ENCODE measurements at regions not wholly inside any gene's neighbourhood (a gene's known extent, or its start where the extent isn't known, plus 50 kb on each side); places are given as distances from the start of the nearest gene placed in this dataset.

DNA sequence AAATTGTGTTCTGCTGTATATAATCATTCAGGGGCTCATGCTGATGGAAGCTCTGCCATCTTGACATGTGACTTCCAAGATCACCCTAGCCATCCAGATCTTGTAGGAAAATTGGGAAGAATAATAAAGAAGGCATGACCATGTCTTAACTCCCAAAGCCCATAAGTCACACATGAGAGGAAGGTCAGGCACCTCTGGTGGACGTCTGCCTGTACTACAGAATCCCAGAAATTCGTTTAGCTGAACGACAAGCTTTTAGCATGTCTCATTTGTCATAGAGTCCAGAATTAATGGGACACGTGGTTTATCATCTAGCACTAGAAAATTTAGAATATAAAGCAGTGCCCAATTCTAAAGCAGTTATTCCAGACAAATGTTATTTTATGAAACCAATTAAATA, 212.7 kb downstream of the CENPC start:
- ChIA-PET POLR2A (no interaction called here), CTCF (ENCODE audit: unreplicated experiment) (no interaction called here)
- Histone ChIP-seq H3K36me3 (ENCODE audit: insufficient read depth, low read length) (no peaks in the 10 kb centered on the region), H3K4me2 (ENCODE audit: low read length) (no peak overlapping the region), H3K9me3 (ENCODE audit: low read length) (no peaks in the 10 kb centered on the region), H2AFZ (ENCODE audit: low read length) (no peak overlapping the region), H3K9me2 (ENCODE audit: insufficient read depth, low read length) (no peaks in the 10 kb centered on the region), H3K4me1 (ENCODE audit: insufficient read depth, low read length, poor library complexity, severe bottlenecking) (no peaks in the 10 kb centered on the region), H3K27ac (ENCODE audit: low read depth, low read length, poor library complexity, severe bottlenecking) (no peak overlapping the region), H3K79me2 (ENCODE audit: insufficient read depth, low read depth, low read length) (no peaks in the 10 kb centered on the region), H4K20me1 (ENCODE audit: insufficient read depth, low read length) (no peaks in the 10 kb centered on the region), H3K4me3 (ENCODE audit: low read depth, low read length, poor library complexity, severe bottlenecking) (no peak overlapping the region)
- BruUV-seq (replicated peaks), result no TSS peak
- TF ChIP-seq, protein P1, sequence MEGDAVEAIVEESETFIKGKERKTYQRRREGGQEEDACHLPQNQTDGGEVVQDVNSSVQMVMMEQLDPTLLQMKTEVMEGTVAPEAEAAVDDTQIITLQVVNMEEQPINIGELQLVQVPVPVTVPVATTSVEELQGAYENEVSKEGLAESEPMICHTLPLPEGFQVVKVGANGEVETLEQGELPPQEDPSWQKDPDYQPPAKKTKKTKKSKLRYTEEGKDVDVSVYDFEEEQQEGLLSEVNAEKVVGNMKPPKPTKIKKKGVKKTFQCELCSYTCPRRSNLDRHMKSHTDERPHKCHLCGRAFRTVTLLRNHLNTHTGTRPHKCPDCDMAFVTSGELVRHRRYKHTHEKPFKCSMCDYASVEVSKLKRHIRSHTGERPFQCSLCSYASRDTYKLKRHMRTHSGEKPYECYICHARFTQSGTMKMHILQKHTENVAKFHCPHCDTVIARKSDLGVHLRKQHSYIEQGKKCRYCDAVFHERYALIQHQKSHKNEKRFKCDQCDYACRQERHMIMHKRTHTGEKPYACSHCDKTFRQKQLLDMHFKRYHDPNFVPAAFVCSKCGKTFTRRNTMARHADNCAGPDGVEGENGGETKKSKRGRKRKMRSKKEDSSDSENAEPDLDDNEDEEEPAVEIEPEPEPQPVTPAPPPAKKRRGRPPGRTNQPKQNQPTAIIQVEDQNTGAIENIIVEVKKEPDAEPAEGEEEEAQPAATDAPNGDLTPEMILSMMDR (conservative IDR thresholded peaks at IDR 0.05; ENCODE audit: low read length), result peak; percentile 68
- TF ChIP-seq EZH2phosphoT487 (IDR thresholded peaks at IDR 0.05; ENCODE audit: borderline replicate concordance, low read depth, low read length), result no peak
- intact Hi-C loops (cut with micrococcal nuclease; ENCODE audit: unreplicated experiment), result no loop called here
- DNase-seq (ENCODE audit: low spot score), result peak; percentile 6

DNA sequence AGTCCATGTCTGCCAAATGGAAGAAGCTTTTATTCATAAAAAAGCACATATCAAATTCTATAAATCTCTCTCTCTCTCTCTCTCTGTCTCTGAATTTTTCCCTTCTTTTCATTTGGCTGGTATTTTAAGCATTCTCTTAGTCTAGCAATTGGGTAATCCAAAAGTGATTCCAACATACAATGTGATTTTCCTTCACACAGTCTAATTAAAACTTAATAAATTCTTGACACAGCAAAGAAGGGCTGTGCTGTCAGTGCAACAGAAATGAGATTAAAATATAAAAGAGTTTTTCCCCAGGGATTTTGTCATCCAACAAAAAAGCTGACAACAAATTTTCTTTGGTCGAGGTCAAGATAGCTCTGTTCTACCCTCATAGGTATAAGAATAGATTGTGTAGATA, 216.9 kb downstream of the CENPC start:
- H3K27ac ChIP-seq (ENCODE audit: low read depth, low read length, poor library complexity, severe bottlenecking), result no peak overlapping the region
- no peaks in the 10 kb centered on the region for H3K4me1 ChIP-seq (ENCODE audit: insufficient read depth, low read length, poor library complexity, severe bottlenecking)
- H4K20me1 ChIP-seq (ENCODE audit: insufficient read depth, low read length), result no peaks in the 10 kb centered on the region
- no peak overlapping the region for H3K4me2 ChIP-seq (ENCODE audit: low read length)
- no peaks in the 10 kb centered on the region for H3K9me3 ChIP-seq (ENCODE audit: low read length)
- H3K36me3 ChIP-seq (ENCODE audit: insufficient read depth, low read length), result no peaks in the 10 kb centered on the region
- H2AFZ ChIP-seq (ENCODE audit: low read length), result no peak overlapping the region
- H3K79me2 ChIP-seq (ENCODE audit: insufficient read depth, low read depth, low read length), result no peaks in the 10 kb centered on the region
- no peaks in the 10 kb centered on the region for H3K9me2 ChIP-seq (ENCODE audit: insufficient read depth, low read length)
- TF ChIP-seq, protein P1 (conservative IDR thresholded peaks at IDR 0.05; ENCODE audit: low read length), result no peak
- no peak for TF ChIP-seq EZH2phosphoT487 (IDR thresholded peaks at IDR 0.05; ENCODE audit: borderline replicate concordance, low read depth, low read length)
- ChIA-PET POLR2A (no interaction called here), CTCF (ENCODE audit: unreplicated experiment) (no interaction called here)
- intact Hi-C loops (cut with micrococcal nuclease; ENCODE audit: unreplicated experiment), result no loop called here
- no peak overlapping the region for H3K4me3 ChIP-seq (ENCODE audit: low read depth, low read length, poor library complexity, severe bottlenecking)
- DNase-seq (ENCODE audit: low spot score), result no peak
- no TSS peak for BruUV-seq (replicated peaks)

DNA sequence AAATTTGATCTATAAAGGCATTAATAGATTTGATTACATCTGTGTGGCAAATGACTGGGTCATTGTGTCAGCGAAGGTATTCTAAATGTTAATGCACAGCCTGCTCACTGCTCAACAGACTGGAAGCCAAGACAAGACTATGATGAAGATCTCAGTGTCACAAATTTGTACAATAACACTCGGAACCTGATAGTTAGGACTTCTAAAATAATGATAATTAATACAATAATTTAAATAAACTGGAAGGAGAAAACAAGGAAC, 217.4 kb downstream of the CENPC start:
- Histone ChIP-seq H3K9me3 (ENCODE audit: low read length) (no peaks in the 10 kb centered on the region), H2AFZ (ENCODE audit: low read length) (no peak overlapping the region), H3K36me3 (ENCODE audit: insufficient read depth, low read length) (no peaks in the 10 kb centered on the region), H3K79me2 (ENCODE audit: insufficient read depth, low read depth, low read length) (no peaks in the 10 kb centered on the region), H3K4me2 (ENCODE audit: low read length) (no peak overlapping the region), H3K4me1 (ENCODE audit: insufficient read depth, low read length, poor library complexity, severe bottlenecking) (no peaks in the 10 kb centered on the region), H4K20me1 (ENCODE audit: insufficient read depth, low read length) (no peaks in the 10 kb centered on the region), H3K4me3 (ENCODE audit: low read depth, low read length, poor library complexity, severe bottlenecking) (no peak overlapping the region), H3K9me2 (ENCODE audit: insufficient read depth, low read length) (no peaks in the 10 kb centered on the region), H3K27ac (ENCODE audit: low read depth, low read length, poor library complexity, severe bottlenecking) (no peak overlapping the region)
- TF ChIP-seq EZH2phosphoT487 (IDR thresholded peaks at IDR 0.05; ENCODE audit: borderline replicate concordance, low read depth, low read length), result no peak
- TF ChIP-seq, protein P1 (conservative IDR thresholded peaks at IDR 0.05; ENCODE audit: low read length), result no peak
- CTCF ChIA-PET (ENCODE audit: unreplicated experiment), result no interaction called here
- no TSS peak for BruUV-seq (replicated peaks)
- POLR2A ChIA-PET, result interaction anchor here (0.7 kb wide), 1 partner anchor 177 kb away, joined by 3 read pairs; no protein-coding TSS in a partner anchor
- intact Hi-C loops (cut with micrococcal nuclease; ENCODE audit: unreplicated experiment), result no loop called here
- no peak for DNase-seq (ENCODE audit: low spot score)

Measured in OCI-LY7 (cell line).